Activated T-cell treated with anti-CD3 and anti-CD28 coated beads for 48 hours (primary cell): ENCODE measurements at regions not wholly inside any gene's neighbourhood (a gene's known extent, or its start where the extent isn't known, plus 50 kb on each side); places are given as distances from the start of the nearest gene placed in this dataset.

Experiments
- DNase-seq: peaks from one replicate; pipeline ENCODE4 v3.0.0-alpha.2; 2020; ENCODE audit warnings: low read depth

GRCh38 chr11:45518141-45518832 is 147.1 kb downstream of the CHST1 start:
- DNase-seq = no peak

GRCh38 chr11:45517171-45517770 is 148.2 kb downstream of the CHST1 start:
- DNase-seq = no peak

DNA sequence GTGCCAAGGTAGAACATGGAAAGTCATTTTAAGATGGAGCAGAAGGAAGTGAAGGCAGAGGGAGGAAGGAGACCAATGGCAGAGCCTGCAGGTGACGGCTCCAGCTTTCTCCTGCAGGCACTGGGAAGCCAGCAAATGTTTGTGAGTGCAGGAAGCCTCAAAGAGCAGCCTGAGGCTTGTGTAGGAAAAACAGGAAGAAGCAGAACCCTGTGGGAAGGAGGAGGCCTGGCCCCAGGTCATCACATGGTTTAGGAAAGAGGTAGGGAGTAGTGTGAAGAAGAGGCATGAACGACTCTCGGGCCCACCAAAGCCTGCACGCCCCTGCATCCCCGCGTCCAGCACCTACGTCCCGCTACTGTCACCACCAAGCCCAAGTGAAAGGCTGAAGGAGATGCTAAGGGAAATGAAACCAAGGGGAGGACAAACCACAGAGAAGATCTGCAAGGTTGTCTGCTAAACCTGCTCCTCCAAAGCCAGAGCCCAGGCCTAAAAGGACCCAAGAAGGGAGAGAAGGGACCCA is 151.5 kb downstream of the CHST1 start:
- DNase-seq = no peak

GRCh38 chr11:45512471-45513148 is 152.8 kb downstream of the CHST1 start:
- no peak for DNase-seq

DNA sequence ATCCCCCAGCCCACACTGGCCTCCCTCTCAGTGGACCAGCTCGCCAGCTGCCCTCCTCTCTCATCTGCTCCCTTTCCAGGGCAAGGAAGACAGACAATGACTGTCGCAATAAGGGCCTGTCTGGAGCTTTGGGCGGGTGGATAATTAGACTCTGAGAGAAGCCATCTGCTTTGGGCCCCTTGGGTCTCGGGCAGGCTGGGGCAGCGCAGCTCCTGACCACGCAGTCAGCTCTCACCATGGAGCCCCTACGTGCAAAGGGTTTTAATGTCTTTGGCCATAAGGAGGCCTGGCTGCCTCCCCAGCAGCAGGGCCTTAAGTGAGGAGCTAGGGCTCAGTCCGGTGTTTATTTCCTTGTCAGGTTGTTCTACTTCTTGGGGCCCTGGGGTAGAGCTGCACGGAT is 153.9 kb downstream of the CHST1 start:
- no peak for DNase-seq

GRCh38 chr11:45507916-45508315 is 157.5 kb downstream of the CHST1 start:
- no peak for DNase-seq

- no peak for DNase-seq
Observed at GRCh38 chr11:45503311-45503710, 162.1 kb downstream of the CHST1 start.

DNA sequence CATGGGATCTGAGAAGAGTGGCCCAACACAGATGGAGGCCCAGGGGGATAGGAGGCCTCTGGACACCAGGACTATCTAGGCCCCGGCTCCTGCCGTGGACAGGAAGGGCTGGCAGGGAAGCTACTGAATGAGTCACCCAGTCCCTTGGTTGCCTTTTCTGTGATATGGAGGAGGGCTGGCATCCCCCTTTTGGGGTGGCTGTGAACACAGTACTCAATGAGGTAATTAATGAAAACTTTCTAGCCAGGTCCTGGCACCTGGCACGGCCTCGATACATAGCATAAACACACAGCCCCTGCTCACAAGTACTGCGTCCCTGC is 163.2 kb downstream of the CHST1 start:
- DNase-seq = no peak

- DNase-seq = no peak
Observed at GRCh38 chr11:45501392-45502225, 163.8 kb downstream of the CHST1 start.

GRCh38 chr11:45500451-45500850 is 165.0 kb downstream of the CHST1 start:
- DNase-seq = no peak

DNA sequence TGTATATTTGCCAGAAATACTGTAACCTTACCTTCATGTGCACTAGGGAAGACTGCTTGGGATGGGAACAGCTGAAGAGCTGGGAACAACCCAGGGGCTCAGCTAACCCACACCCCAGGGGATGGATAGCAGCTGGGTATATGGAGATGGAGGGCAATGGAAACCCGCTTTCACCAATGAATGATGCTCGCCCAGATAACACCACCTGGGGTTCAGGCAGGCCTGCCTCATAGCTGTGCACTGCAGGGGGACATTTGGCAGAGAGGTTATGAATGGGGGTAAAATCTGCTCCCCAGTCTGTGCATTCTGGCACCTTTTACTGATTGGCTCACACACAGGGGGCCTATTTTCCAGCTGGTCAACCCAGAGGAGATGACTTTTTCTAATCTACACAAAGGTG is 170.7 kb downstream of the CHST1 start:
- DNase-seq = no peak

DNA sequence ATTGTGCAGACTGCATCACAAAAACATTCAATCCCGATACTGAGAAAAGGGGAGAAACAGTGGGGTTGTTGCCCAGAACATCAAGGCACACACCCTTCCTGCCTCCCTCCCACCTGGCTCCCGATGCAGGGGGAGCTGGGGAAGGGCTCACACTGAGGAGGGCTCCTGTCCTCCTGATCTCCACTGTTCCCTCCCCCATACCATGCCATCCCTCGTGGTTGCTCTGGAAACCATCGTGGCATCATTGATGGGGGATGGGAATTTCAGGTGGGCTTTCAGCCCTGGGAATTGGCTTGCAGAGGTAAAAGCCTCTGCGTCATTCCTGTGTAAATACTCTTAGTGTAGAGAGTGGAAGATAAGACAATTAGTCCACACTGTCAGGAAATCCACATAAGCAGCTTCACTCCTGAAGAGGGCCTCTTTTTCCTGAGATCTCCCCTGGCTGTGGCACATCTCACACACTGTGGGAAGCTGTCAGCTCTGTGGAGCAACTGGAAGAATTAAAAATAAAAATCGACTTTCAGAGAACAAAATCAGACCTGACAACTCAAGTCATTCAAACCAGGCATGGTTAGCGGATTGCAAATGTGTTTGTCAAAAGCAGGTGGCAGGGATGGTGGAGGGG is 176.0 kb downstream of the CHST1 start:
- no peak for DNase-seq

GRCh38 chr11:45486461-45486860 is 179.0 kb downstream of the CHST1 start:
- no peak for DNase-seq

- DNase-seq = no peak
Observed at GRCh38 chr11:45485070-45485707, 180.2 kb downstream of the CHST1 start.

- no peak for DNase-seq
Observed at GRCh38 chr11:45484326-45484883, 181.0 kb downstream of the CHST1 start.

- no peak for DNase-seq
Observed at GRCh38 chr11:45483416-45483815, 182.0 kb downstream of the CHST1 start.

- no peak for DNase-seq
Observed at GRCh38 chr11:45482331-45482730, 183.1 kb downstream of the CHST1 start.

DNA sequence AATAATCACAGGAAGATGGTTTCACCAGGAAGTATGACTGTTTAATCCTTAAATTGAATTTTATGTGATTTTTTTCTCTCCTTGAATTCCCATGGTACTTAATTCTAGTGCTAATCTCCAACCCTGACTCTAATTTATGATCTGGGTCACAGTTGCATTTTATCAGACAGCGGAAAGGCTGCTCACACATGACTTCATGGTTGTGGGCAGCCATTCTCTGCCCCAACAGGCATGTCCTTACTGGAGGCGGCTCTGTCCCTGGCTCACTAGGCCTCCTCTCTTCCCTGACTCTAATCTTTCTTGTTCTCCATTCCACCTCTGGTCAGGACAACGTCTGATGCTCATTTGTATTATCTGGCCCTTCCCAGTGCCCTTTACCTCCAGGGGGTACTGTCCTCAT is 184.4 kb downstream of the CHST1 start:
- DNase-seq = no peak

GRCh38 chr11:45477588-45477987 is 187.8 kb downstream of the CHST1 start:
- no peak for DNase-seq

DNA sequence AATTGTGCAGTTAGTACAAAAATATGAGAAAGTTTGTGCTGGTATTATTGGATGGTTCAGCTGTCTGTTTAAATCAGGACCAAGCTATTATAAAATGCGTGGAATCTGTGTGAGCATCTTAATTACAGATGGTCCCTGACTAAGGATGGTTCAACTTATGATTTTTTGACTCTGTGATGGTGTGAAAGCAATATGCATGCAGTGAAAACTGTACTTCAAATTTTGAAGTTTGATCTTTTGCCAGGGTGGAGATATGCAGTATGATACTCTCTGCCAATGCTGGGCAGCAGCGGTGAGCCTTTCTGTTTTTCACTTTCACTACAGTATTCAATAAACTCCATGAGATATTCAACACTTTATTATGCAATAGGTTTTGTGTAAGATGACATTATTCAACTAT is 189.3 kb downstream of the CHST1 start:
- DNase-seq = no peak

- DNase-seq = no peak
Observed at GRCh38 chr11:45475173-45475572, 189.0 kb upstream of the SYT13 start.
